ENCODE measurements at regions not wholly inside any gene's neighbourhood (a gene's known extent, or its start where the extent isn't known, plus 50 kb on each side); places are given as distances from the start of the nearest gene placed in this dataset.
"Not testable (repeated sequence)": the region's sequence is repeated elsewhere in the genome, so short reads cannot be mapped to it uniquely, and the experiment has no call there.

GRCh38 chr14:106635569-106635968 lies 1109.2 kb downstream of the TMEM121 start:
- H3K4me3 ChIP-seq (ENCODE audit: low read depth, low read length) = no peak overlapping the region
- no peak for TF ChIP-seq CTCF (IDR thresholded peaks at IDR 0.05; ENCODE audit: low read depth, low read length)

GRCh38 chr14:106638786-106639452 lies 1112.5 kb downstream of the TMEM121 start:
- H3K4me3 ChIP-seq (ENCODE audit: low read depth, low read length) = not testable (repeated sequence)

GRCh38 chr14:106642090-106642489 lies 1115.7 kb downstream of the TMEM121 start:
- TF ChIP-seq CTCF (IDR thresholded peaks at IDR 0.05; ENCODE audit: low read depth, low read length) = no peak
- H3K4me3 ChIP-seq (ENCODE audit: low read depth, low read length) = no peak overlapping the region

GRCh38 chr14:106642971-106643370 lies 1116.6 kb downstream of the TMEM121 start:
- H3K4me3 ChIP-seq (ENCODE audit: low read depth, low read length) = not testable (repeated sequence)

- not testable (repeated sequence) for H3K4me3 ChIP-seq (ENCODE audit: low read depth, low read length)
These were observed 1122.5 kb downstream of the TMEM121 start for GRCh38 chr14:106648874-106649273.

DNA sequence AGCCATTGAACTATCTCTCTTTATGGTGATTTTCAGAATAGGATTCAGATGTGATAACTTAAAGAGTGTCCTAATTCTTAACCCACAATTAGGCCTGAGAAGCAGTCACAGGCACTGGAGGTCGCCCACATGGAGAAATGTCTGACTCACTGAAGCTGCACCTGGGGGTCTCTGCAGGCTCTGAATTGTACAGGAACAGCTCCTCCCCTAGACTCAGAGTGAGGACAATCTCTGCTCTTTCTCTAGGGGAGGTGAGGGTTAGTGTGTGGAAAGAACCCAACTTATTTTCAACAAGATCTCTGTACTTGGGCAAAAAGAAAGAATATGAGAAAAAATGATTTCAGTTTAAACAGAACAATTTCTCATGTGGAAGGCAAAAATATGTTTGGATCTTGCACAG lies 1124.6 kb downstream of the TMEM121 start:
- no peak overlapping the region for H3K4me3 ChIP-seq (ENCODE audit: low read depth, low read length)
- no peak for TF ChIP-seq CTCF (IDR thresholded peaks at IDR 0.05; ENCODE audit: low read depth, low read length)

DNA sequence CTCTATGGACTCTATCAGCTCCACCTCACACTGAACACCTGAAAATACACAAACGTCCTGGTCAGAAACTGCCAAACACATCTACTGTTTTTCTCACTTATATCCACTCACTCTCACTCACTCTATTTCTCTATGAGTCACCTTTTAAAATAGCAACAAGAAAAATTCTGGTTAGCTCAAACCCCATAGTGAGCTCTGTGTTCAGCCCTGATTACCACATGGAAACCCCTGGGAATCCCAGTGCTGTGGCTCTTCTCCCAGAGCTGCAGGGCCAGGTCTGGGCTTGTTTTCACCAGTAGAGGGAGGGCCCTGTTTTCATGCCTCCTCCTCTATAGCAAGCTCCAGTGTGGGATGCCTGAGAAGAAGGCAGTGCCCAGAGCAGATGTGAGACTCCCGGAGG lies 1126.1 kb downstream of the TMEM121 start:
- no peak overlapping the region for H3K4me3 ChIP-seq (ENCODE audit: low read depth, low read length)
- no peak for TF ChIP-seq CTCF (IDR thresholded peaks at IDR 0.05; ENCODE audit: low read depth, low read length)

DNA sequence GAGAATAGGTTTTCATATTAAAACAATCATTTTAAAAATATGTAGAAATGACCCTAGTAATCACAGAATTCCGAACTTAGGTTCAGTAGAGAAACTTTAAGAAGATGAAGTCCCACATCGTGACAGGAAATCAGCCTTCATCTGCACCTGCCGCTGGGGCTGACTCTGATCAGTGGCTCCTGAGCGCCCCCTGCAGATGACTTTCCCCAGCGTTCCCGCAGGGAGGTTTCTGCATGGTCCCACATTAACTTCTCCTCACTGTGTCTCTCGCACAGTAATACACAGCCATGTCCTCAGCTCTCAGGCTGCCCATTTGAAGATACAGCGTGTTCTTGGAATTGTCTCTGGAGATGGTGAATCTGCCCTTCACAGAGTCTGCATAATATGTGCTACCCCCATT lies 1131.1 kb downstream of the TMEM121 start:
- no peak for TF ChIP-seq CTCF (IDR thresholded peaks at IDR 0.05; ENCODE audit: low read depth, low read length)
- H3K4me3 ChIP-seq (ENCODE audit: low read depth, low read length) = no peak overlapping the region

DNA sequence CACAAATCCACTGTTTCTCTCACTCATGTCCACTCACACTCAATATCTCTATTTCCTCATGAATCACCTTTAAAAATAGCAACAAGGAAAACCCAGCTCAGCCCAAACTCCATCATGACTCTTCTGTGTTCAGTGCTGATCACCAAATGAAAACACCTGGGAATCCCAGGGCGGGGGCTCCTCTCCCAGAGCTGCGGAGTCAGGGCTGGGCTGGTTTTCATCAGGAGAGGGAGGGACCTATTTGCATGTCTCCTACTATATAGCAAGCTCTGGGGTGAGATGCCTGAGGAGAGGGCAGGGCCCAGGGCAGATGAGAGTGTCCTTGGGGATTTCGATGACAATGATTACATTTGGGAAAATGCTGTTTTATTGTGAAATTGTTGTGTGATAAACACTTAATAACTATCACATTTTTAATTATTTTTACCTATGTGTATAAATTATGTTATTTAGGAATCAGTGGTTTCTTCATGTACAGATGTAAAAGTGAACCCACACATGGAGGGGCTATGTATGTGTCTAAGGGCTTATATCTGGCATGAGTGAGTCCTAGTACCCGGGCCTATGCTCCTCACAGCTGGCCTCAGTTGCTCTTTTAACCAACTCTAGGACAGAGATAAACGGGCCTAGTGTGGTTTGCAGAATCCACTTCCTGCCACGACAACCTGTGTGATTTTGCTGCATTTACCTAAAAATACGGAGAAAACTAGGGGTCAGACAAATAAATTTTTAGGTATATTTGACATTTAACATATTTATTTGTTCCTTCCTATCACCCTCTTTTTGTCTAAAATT lies 1131.9 kb downstream of the TMEM121 start:
- H3K4me3 ChIP-seq (ENCODE audit: low read depth, low read length) = not testable (repeated sequence)

DNA sequence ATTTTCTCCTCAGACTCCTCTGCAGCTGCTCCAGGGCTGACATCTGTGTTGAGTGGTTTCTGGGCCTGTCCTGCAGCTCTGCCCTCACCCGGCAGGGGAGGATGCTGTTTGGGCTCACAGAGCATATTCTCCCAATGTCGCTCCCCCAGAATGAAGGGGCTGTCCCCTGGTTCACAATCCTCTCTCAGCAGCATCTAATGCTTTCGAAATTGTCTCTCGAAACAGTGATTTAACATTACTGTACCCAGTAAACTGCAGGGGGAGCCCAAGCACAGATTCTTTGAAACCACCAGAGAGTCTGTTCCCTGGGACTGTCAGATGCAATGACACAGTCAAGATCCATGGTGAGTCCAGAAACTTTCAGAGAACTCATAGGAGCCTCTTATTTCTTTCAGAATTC lies 1135.2 kb downstream of the TMEM121 start:
- not testable (repeated sequence) for H3K4me3 ChIP-seq (ENCODE audit: low read depth, low read length)
